CD4-positive, alpha-beta T cell (primary cell): ENCODE measurements at regions not wholly inside any gene's neighbourhood (a gene's known extent, or its start where the extent isn't known, plus 50 kb on each side); places are given as distances from the start of the nearest gene placed in this dataset.

ENCODE experiments used
- ATAC-seq: fragments of 200-7000 bp; cut with Tn5 transposase; one replicate; pipeline ENCODE4 v1.10.0; 2022; ENCODE audit warnings: mild to moderate bottlenecking; ENCODE audit not compliant: poor library complexity
- CTCF ChIA-PET: fragments of 350-600 bp; sonication (Branson Sonifier 250); formaldehyde crosslinking; loops from one replicate; lab custom pipeline; 2021; ENCODE audit warnings: antibody characterized with exemption, inconsistent platforms; lab: Charles Lee
- POLR2A ChIA-PET: fragments of 350-600 bp; sonication (Branson Sonifier 250); formaldehyde crosslinking; loops from one replicate; lab custom pipeline; 2021; ENCODE audit warnings: antibody characterized with exemption, inconsistent platforms; lab: Charles Lee
- DNase-seq, 14 experiments: peaks; one replicate each; pipeline ENCODE4 v3.0.0-alpha.2; 2013 to 2020; ENCODE audit warnings: mixed read lengths in 2 of 14
- H3K27ac ChIP-seq, 2 donors: one replicate each; pipeline versions ENCODE4 v1.5.1 to v1.7.0; 2013; ENCODE audit warnings: low read length in 2 of 2, low read depth in 1 of 2, mild to moderate bottlenecking in 1 of 2
- H3K27me3 ChIP-seq, 2 experiments: 1 replicate in 1 of 2; 2 replicates in 1 of 2; pipeline versions ENCODE4 v1.6.1 to v1.7.0; 2013; ENCODE audit warnings: low read length in 2 of 2, control low read depth in 1 of 2, mild to moderate bottlenecking in 1 of 2, moderate library complexity in 1 of 2; ENCODE audit not compliant: insufficient read depth in 2 of 2, control insufficient read depth in 1 of 2
- H3K36me3 ChIP-seq: one replicate; pipeline ENCODE4 v1.6.1; 2013; ENCODE audit warnings: low read length, control low read depth; ENCODE audit not compliant: insufficient read depth
- H3K4me1 ChIP-seq: one replicate; pipeline ENCODE4 v1.6.1; 2013; ENCODE audit warnings: low read length, control low read depth; ENCODE audit not compliant: insufficient read depth
- H3K4me3 ChIP-seq: one replicate; pipeline ENCODE4 v1.5.1; 2013; ENCODE audit warnings: mild to moderate bottlenecking, low read length, moderate library complexity
- H3K9me3 ChIP-seq, 2 experiments: 1 replicate in 1 of 2; 2 replicates in 1 of 2; pipeline versions ENCODE4 v1.6.1 to v1.7.0; 2013; ENCODE audit warnings: low read length in 2 of 2, mild to moderate bottlenecking in 2 of 2, control low read depth in 1 of 2, moderate library complexity in 1 of 2; ENCODE audit not compliant: control insufficient read depth in 1 of 2, insufficient read depth in 1 of 2
- H3K27ac Mint-ChIP-seq: one replicate; pipeline ENCODE4 v1.8.0; 2020; ENCODE audit warnings: mixed read lengths
- H3K27me3 Mint-ChIP-seq: one replicate; pipeline ENCODE4 v1.8.0; 2021; ENCODE audit warnings: mixed read lengths
- H3K36me3 Mint-ChIP-seq: one replicate; pipeline ENCODE4 v1.8.0; 2021; ENCODE audit warnings: low read depth, mixed read lengths
- H3K4me1 Mint-ChIP-seq: one replicate; pipeline ENCODE4 v1.8.0; 2021; ENCODE audit warnings: low read depth, mixed read lengths
- H3K4me3 Mint-ChIP-seq: one replicate; pipeline ENCODE4 v1.8.0; 2020; ENCODE audit warnings: mild to moderate bottlenecking, mixed read lengths
- H3K9me3 Mint-ChIP-seq: one replicate; pipeline ENCODE4 v1.8.0; 2020; ENCODE audit warnings: mixed read lengths
- intact Hi-C, 2 experiments: fragments of 100-400 bp; cut with DNase I in 1 of 2; cut with micrococcal nuclease in 1 of 2; formaldehyde crosslinking; loops; one replicate each; pipeline versions ENCODE4 v1.15.1 to v1.9.0; 2023 to 2025; cut with DNase I, micrococcal nuclease
- TF ChIP-seq, protein P1 (sequence below): fragments of 200-600 bp; IDR thresholded peaks from one replicate; pipeline ENCODE4 v1.8.0; 2022; ENCODE audit warnings: antibody characterized with exemption, mild to moderate bottlenecking

DNA sequence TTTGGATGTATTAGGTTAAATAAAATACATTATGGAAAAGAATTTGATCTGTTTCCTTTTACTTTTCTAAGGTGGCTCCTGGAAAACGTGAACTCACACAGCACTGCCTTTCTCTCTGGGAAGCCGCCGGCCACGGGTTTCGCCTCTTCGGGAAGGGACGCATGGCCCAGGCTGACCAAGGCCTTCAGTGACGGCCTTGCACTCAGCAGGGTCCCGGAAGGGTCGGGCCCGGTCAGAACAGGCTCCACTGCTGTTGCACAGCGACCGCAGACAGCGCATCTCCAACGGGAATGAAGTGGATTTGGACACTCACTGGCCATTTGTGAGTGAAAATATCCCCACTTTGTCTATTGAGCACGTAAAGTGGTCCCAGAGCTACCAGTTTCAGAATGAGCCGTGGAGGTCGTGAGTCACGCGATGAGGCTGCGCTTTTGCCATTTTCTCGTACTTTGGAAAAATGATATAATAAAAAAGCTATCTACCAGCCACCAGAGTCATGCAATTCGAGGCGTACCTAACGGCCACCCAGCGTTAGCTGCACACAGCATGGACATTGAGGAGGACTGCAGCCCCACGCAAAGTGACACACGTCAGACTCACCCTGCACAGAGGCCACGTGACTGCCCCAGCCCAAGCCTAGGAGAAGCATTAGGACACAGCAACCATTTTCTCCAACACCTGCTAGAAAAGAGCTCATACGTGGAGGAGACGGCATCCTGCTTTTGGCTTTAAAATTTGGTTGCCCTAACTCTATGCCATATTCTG is 244.3 kb downstream of the TTLL2 start:
- POLR2A ChIA-PET: no interaction called here
- H3K9me3 Mint-ChIP-seq: no peaks in the 10 kb centered on the region

DNA sequence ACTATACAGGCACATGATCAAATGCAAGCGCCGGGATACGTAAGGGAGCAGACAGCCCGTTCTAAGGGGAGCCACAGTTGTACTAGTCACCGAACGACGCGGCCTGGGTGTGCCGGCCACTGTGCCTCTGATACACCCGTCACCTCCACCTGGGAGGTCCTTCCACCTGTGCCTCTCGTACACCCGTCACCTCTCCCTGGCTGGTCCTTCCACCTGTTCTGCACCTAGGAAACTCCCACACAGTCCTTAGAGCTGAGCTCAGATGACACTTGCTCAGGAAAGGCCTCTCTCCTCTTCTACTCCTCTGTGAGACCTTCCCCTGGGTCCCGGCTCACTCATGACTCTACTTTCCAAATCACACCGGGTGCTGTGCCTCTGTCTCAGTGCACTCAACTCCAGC is 245.0 kb downstream of the TTLL2 start:
- H3K27me3 ChIP-seq: no peaks in the 10 kb centered on the region
- H3K27ac Mint-ChIP-seq: no peak overlapping the region
- no peak for DNase-seq

More for the DNA sequence above, 244.3 kb downstream of the TTLL2 start:
- intact Hi-C loops: no loop called here
- CTCF ChIA-PET: no interaction called here
- no peak overlapping the region for H3K27ac Mint-ChIP-seq
- peaks cover 5% of the 10 kb centered on the region for H3K27me3 Mint-ChIP-seq
- DNase-seq: no peak
- Histone ChIP-seq H3K9me3 (peaks cover 0 to 38% of the 10 kb centered on the region in 2 experiments), H3K27ac (no peak overlapping the region), H3K4me1 (no peaks in the 10 kb centered on the region), H3K27me3 (no peaks in the 10 kb centered on the region), H3K4me3 (no peak overlapping the region), H3K36me3 (no peaks in the 10 kb centered on the region)
- H3K4me3 Mint-ChIP-seq: no peak overlapping the region
- no peaks in the 10 kb centered on the region for H3K36me3 Mint-ChIP-seq
- ATAC-seq: no peak
- H3K4me1 Mint-ChIP-seq: no peaks in the 10 kb centered on the region
- TF ChIP-seq, protein P1, sequence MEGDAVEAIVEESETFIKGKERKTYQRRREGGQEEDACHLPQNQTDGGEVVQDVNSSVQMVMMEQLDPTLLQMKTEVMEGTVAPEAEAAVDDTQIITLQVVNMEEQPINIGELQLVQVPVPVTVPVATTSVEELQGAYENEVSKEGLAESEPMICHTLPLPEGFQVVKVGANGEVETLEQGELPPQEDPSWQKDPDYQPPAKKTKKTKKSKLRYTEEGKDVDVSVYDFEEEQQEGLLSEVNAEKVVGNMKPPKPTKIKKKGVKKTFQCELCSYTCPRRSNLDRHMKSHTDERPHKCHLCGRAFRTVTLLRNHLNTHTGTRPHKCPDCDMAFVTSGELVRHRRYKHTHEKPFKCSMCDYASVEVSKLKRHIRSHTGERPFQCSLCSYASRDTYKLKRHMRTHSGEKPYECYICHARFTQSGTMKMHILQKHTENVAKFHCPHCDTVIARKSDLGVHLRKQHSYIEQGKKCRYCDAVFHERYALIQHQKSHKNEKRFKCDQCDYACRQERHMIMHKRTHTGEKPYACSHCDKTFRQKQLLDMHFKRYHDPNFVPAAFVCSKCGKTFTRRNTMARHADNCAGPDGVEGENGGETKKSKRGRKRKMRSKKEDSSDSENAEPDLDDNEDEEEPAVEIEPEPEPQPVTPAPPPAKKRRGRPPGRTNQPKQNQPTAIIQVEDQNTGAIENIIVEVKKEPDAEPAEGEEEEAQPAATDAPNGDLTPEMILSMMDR: no peak

DNA sequence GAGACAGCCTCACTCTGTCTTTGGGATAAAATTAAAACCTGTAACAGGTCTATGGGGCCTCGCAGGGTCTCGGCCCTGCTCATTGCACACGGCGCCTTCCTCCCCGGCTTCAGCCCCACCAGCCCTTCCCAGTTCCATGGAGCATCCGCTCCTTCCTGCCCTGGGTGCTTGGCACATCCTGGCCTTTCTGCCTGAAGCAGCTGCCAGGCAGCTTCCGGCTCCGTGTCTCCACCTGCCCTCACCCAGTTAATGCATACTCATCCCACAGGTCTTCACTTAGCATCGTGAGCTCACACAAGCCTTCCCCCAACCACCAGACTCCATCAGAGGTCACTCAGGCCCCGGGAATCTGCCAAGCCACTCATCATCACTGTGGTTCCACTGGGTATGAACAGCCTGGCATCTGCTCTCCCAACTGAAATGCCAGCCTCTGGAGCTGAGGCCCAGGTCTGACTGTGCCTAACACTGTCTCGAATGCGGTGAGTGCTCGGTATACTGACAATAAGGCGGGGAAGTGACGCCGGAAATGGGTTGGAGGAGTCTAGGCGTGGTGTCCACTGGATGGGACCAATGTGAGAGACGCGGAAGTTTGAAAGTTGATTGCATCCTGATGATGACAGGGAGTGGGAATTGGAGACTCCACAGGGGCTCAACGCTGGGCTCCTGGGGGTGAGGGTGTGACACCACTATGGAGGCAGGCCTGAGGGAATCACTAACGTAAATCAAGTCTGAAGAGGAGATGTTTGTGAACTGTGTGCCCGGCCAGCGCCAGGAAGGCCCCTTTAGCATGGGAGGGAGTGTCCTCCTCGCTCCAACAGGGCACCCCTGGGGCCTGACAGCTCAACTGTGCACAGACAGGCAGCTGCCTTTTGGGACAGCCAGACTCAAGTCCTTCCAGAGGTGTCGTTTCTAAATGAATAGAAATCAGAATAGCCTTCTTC is 245.8 kb downstream of the TTLL2 start:
- no peaks in the 10 kb centered on the region for H3K9me3 Mint-ChIP-seq
- POLR2A ChIA-PET: no interaction called here
- H3K36me3 Mint-ChIP-seq: no peaks in the 10 kb centered on the region
- intact Hi-C loops: no loop called here
- Histone ChIP-seq H3K4me1 (no peaks in the 10 kb centered on the region), H3K4me3 (no peak overlapping the region), H3K27ac (no peak overlapping the region), H3K36me3 (no peaks in the 10 kb centered on the region), H3K27me3 (no peaks in the 10 kb centered on the region), H3K9me3 (peaks cover 0 to 41% of the 10 kb centered on the region in 2 experiments)
- ATAC-seq: no peak
- H3K4me3 Mint-ChIP-seq: no peak overlapping the region
- no peak overlapping the region for H3K27ac Mint-ChIP-seq
- no peaks in the 10 kb centered on the region for H3K27me3 Mint-ChIP-seq
- H3K4me1 Mint-ChIP-seq: no peaks in the 10 kb centered on the region
- TF ChIP-seq, protein P1: no peak
- DNase-seq: no peak
- CTCF ChIA-PET: no interaction called here

More for the DNA sequence above, 245.0 kb downstream of the TTLL2 start:
- Mint-ChIP-seq H3K27me3 (peaks cover 4% of the 10 kb centered on the region), H3K4me1 (no peaks in the 10 kb centered on the region), H3K4me3 (no peak overlapping the region), H3K9me3 (no peaks in the 10 kb centered on the region), H3K36me3 (no peaks in the 10 kb centered on the region)
- peaks cover 0 to 36% of the 10 kb centered on the region in 2 experiments for H3K9me3 ChIP-seq
- H3K4me1 ChIP-seq: no peaks in the 10 kb centered on the region
- ChIA-PET POLR2A (no interaction called here), CTCF (no interaction called here)
- no peak for ATAC-seq
- H3K36me3 ChIP-seq: no peaks in the 10 kb centered on the region
- no peak overlapping the region for H3K4me3 ChIP-seq
- intact Hi-C loops: no loop called here
- TF ChIP-seq, protein P1: no peak
- no peak overlapping the region for H3K27ac ChIP-seq
